Common myeloid progenitor, CD34-positive (primary cell): ENCODE measurements at regions not wholly inside any gene's neighbourhood (a gene's known extent, or its start where the extent isn't known, plus 50 kb on each side); places are given as distances from the start of the nearest gene placed in this dataset.

Experiments
- CTCF ChIA-PET: fragments of 350-600 bp; sonication (Branson Sonifier 250); formaldehyde crosslinking; loops from one replicate; lab custom pipeline; 2021; ENCODE audit warnings: antibody characterized with exemption; lab: Charles Lee
- POLR2A ChIA-PET: fragments of 350-600 bp; sonication (Branson Sonifier 250); formaldehyde crosslinking; loops from one replicate; lab custom pipeline; 2021; ENCODE audit warnings: antibody characterized with exemption; lab: Charles Lee
- DNase-seq, 3 donors: peaks; one replicate each; pipeline versions ENCODE4 v3.0.0 to v3.0.0-alpha.2; 2013
- H3K27ac ChIP-seq, 2 experiments: 1 replicate in 1 of 2; 2 replicates in 1 of 2; pipeline ENCODE4 v1.7.0; 2013; ENCODE audit warnings: inconsistent platforms in 2 of 2, low read length in 2 of 2, mild to moderate bottlenecking in 2 of 2, low read depth in 1 of 2, moderate library complexity in 1 of 2; ENCODE audit not compliant: severe bottlenecking in 2 of 2, insufficient read depth in 1 of 2, poor library complexity in 1 of 2
- H3K27me3 ChIP-seq, 5 experiments: replicated peaks in 2 of 5; 1 replicate in 3 of 5; 2 replicates in 2 of 5; pipeline versions ENCODE4 v1.6.1 to v1.7.0; 2013; ENCODE audit warnings: low read length in 4 of 5, mild to moderate bottlenecking in 2 of 5, moderate library complexity in 2 of 5, inconsistent platforms in 1 of 5; ENCODE audit not compliant: insufficient read depth in 5 of 5, control insufficient read depth in 4 of 5
- H3K36me3 ChIP-seq, 4 experiments: 1 replicate in 2 of 4; 2 replicates in 2 of 4; pipeline versions ENCODE4 v1.6.1 to v1.7.0; 2013; ENCODE audit warnings: low read length in 3 of 4, control low read depth in 1 of 4, mild to moderate bottlenecking in 1 of 4; ENCODE audit not compliant: control insufficient read depth in 4 of 4, insufficient read depth in 4 of 4
- H3K4me1 ChIP-seq, 4 experiments: 1 replicate in 3 of 4; 2 replicates in 1 of 4; pipeline versions ENCODE4 v1.6.1 to v1.7.1; 2013; ENCODE audit warnings: low read length in 3 of 4, mild to moderate bottlenecking in 3 of 4, control low read depth in 1 of 4, inconsistent platforms in 1 of 4, moderate library complexity in 1 of 4; ENCODE audit not compliant: control insufficient read depth in 4 of 4, insufficient read depth in 4 of 4; ENCODE audit errors: control extremely low read depth in 1 of 4
- H3K4me3 ChIP-seq, 7 experiments: 1 replicate in 4 of 7; 2 replicates in 3 of 7; pipeline versions ENCODE4 v1.5.1 to v1.7.0; 2013; ENCODE audit warnings: mild to moderate bottlenecking in 7 of 7, low read length in 6 of 7, moderate library complexity in 6 of 7, inconsistent platforms in 2 of 7, low read depth in 2 of 7, control low read depth in 1 of 7; ENCODE audit not compliant: insufficient read depth in 4 of 7, control insufficient read depth in 1 of 7; ENCODE audit errors: extremely low read depth in 1 of 7
- H3K9me3 ChIP-seq, 5 experiments: 1 replicate in 4 of 5; 2 replicates in 1 of 5; pipeline versions ENCODE4 v1.6.1 to v1.7.1; 2013; ENCODE audit warnings: low read length in 4 of 5, mild to moderate bottlenecking in 2 of 5, inconsistent platforms in 1 of 5, low read depth in 1 of 5, moderate library complexity in 1 of 5; ENCODE audit not compliant: control insufficient read depth in 4 of 5, insufficient read depth in 2 of 5; ENCODE audit errors: control extremely low read depth in 1 of 5
- WGBS: methylation state at CpG from one replicate; pipeline ENCODE4 v1.1.5; 2013; ENCODE audit not compliant: insufficient coverage; 5-methylcytosine and 5-hydroxymethylcytosine counted together

- H3K9me3 ChIP-seq, result no peaks in the 10 kb centered on the region
- H3K27me3 ChIP-seq, result peaks cover 0 to 2% (median 0%) of the 10 kb centered on the region in 5 experiments
- H3K4me1 ChIP-seq, result no peaks in the 10 kb centered on the region
- ChIA-PET CTCF (interaction anchor here (1.5 kb wide), 1 partner anchor 47 kb away, joined by 4 read pairs; no protein-coding TSS in a partner anchor), POLR2A (no interaction called here)
- no peak overlapping the region for H3K4me3 ChIP-seq
- H3K27ac ChIP-seq, result no peak overlapping the region
- DNase-seq, result no peak
- WGBS, result 88% methylated on average over 1 of the region's 1 CpG
- H3K36me3 ChIP-seq, result no peaks in the 10 kb centered on the region
These were observed 449.4 kb downstream of the TNS3 start for GRCh38 chr7:47132471-47132870.

GRCh38 chr7:47128700-47129099 lies 453.2 kb downstream of the TNS3 start:
- ChIA-PET POLR2A (no interaction called here), CTCF (no interaction called here)
- no peaks in the 10 kb centered on the region for H3K36me3 ChIP-seq
- no peak for DNase-seq
- H3K4me1 ChIP-seq, result no peaks in the 10 kb centered on the region
- H3K27me3 ChIP-seq, result peaks cover 0 to 2% (median 0%) of the 10 kb centered on the region in 5 experiments
- H3K27ac ChIP-seq, result no peak overlapping the region
- H3K9me3 ChIP-seq, result no peaks in the 10 kb centered on the region
- no peak overlapping the region for H3K4me3 ChIP-seq

- no peaks in the 10 kb centered on the region for H3K27me3 ChIP-seq
- H3K36me3 ChIP-seq, result no peaks in the 10 kb centered on the region
- WGBS, result over 99% methylated on average over 13 of the region's 14 CpGs
- POLR2A ChIA-PET, result no interaction called here
- H3K9me3 ChIP-seq, result no peaks in the 10 kb centered on the region
- H3K4me3 ChIP-seq, result no peak overlapping the region
- H3K4me1 ChIP-seq, result no peaks in the 10 kb centered on the region
- H3K27ac ChIP-seq, result no peak overlapping the region
- DNase-seq, result no peak
- CTCF ChIA-PET, result no interaction called here
These were observed 456.4 kb downstream of the TNS3 start for GRCh38 chr7:47125529-47125928.

GRCh38 chr7:47119261-47119865 lies 462.5 kb downstream of the TNS3 start:
- Histone ChIP-seq H3K27ac (no peak overlapping the region), H3K4me1 (no peaks in the 10 kb centered on the region), H3K36me3 (no peaks in the 10 kb centered on the region), H3K9me3 (no peaks in the 10 kb centered on the region), H3K4me3 (no peak overlapping the region), H3K27me3 (peaks cover 0 to 3% (median 0%) of the 10 kb centered on the region in 5 experiments)
- POLR2A ChIA-PET, result no interaction called here
- 100% methylated on average over 1 of the region's 4 CpGs for WGBS
- CTCF ChIA-PET, result no interaction called here
- no peak for DNase-seq

GRCh38 chr7:47104206-47104549 lies 477.7 kb downstream of the TNS3 start:
- CTCF ChIA-PET, result no interaction called here
- POLR2A ChIA-PET, result no interaction called here
- Histone ChIP-seq H3K27ac (no peak overlapping the region), H3K36me3 (no peaks in the 10 kb centered on the region), H3K4me1 (peaks cover 0 to 9% (median 7%) of the 10 kb centered on the region in 4 experiments), H3K27me3 (no peaks in the 10 kb centered on the region), H3K4me3 (no peak overlapping the region), H3K9me3 (no peaks in the 10 kb centered on the region)
- no peak for DNase-seq
- 100% methylated on average over 2 of the region's 4 CpGs for WGBS

GRCh38 chr7:47103498-47104205 lies 478.3 kb downstream of the TNS3 start:
- no peaks in the 10 kb centered on the region for H3K27me3 ChIP-seq
- H3K4me3 ChIP-seq, result no peak overlapping the region
- WGBS, result 97% methylated on average over 14 of the region's 17 CpGs
- ChIA-PET CTCF (interaction anchor here (1.1 kb wide), 1 partner anchor 16 kb away, joined by 3 read pairs; no protein-coding TSS in a partner anchor), POLR2A (no interaction called here)
- no peak for DNase-seq
- H3K9me3 ChIP-seq, result no peaks in the 10 kb centered on the region
- peaks cover 0 to 9% (median 7%) of the 10 kb centered on the region in 4 experiments for H3K4me1 ChIP-seq
- H3K36me3 ChIP-seq, result no peaks in the 10 kb centered on the region
- H3K27ac ChIP-seq, result no peak overlapping the region

GRCh38 chr7:47102331-47102841 lies 479.5 kb downstream of the TNS3 start:
- Histone ChIP-seq H3K4me1 (peaks cover 0 to 9% (median 7%) of the 10 kb centered on the region in 4 experiments), H3K27ac (no peak overlapping the region), H3K36me3 (no peaks in the 10 kb centered on the region), H3K27me3 (no peaks in the 10 kb centered on the region), H3K4me3 (no peak overlapping the region), H3K9me3 (no peaks in the 10 kb centered on the region)
- DNase-seq, result peak; percentile 53 to 66 (median 63)
- CTCF ChIA-PET, result interaction anchor here (1.1 to 2.4 kb wide), 3 partner anchors 10 to 68 kb away, joined by 3 to 9 read pairs (median 3); no protein-coding TSS in a partner anchor
- WGBS, result 0% methylated on average over 1 of the region's 3 CpGs
- POLR2A ChIA-PET, result no interaction called here
